ENCODE measurements at regions not wholly inside any gene's neighbourhood (a gene's known extent, or its start where the extent isn't known, plus 50 kb on each side); places are given as distances from the start of the nearest gene placed in this dataset.

DNA sequence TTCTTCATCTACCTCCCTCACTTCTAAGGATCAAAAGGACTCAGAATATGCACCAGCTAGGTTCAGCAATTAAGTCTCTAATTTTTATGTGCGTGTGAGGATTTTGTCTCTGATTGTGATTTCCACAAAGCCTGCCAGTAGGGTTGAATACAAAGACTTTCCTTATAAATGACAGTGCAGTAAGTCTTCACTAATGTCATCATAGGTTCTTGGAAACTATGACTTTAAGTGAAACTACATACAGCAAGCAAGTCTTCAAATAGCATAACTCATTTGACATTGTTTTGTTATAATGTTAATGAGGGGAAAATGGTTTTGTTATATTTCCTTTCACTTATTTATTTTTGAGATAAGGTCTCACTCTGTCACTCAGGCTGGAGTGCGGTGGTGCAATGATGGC lies 526.3 kb upstream of the DCC start:
- TF ChIP-seq, protein P1, sequence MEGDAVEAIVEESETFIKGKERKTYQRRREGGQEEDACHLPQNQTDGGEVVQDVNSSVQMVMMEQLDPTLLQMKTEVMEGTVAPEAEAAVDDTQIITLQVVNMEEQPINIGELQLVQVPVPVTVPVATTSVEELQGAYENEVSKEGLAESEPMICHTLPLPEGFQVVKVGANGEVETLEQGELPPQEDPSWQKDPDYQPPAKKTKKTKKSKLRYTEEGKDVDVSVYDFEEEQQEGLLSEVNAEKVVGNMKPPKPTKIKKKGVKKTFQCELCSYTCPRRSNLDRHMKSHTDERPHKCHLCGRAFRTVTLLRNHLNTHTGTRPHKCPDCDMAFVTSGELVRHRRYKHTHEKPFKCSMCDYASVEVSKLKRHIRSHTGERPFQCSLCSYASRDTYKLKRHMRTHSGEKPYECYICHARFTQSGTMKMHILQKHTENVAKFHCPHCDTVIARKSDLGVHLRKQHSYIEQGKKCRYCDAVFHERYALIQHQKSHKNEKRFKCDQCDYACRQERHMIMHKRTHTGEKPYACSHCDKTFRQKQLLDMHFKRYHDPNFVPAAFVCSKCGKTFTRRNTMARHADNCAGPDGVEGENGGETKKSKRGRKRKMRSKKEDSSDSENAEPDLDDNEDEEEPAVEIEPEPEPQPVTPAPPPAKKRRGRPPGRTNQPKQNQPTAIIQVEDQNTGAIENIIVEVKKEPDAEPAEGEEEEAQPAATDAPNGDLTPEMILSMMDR (IDR thresholded peaks at IDR 0.05; ENCODE audit: borderline replicate concordance, extremely low read depth, low read length, poor library complexity, severe bottlenecking), result no peak
- no peak for TF ChIP-seq EZH2 (IDR thresholded peaks at IDR 0.05; ENCODE audit: borderline replicate concordance, low read depth, low read length, severe bottlenecking)
